HG03139 (cell line): ENCODE measurements at regions not wholly inside any gene's neighbourhood (a gene's known extent, or its start where the extent isn't known, plus 50 kb on each side); places are given as distances from the start of the nearest gene placed in this dataset.

Experiments used
- ATAC-seq: cut with Tn5 transposase; IDR thresholded peaks from one replicate; pipeline ENCODE4 v1.9.1; 2021; ENCODE audit not compliant: unreplicated experiment

DNA sequence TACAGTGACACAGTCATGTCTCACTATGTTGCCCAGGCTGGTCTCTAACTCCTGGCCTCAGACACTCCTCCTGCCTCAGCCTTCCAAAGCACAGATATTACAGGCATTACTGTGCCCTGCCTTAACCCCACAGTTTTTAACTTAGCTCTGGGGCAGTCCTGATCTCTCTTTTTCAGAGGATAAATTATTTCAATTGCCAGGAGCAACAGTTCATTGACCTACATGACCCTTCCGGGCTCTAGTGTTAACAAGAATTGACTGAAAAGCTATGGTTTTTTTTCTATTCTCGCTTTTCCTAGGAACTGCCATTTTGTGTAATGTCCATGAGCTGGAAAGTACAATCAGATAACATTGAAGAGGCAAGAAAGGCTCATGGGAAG, 92.8 kb downstream of the HNRNPLL start:
- ATAC-seq, result no peak

DNA sequence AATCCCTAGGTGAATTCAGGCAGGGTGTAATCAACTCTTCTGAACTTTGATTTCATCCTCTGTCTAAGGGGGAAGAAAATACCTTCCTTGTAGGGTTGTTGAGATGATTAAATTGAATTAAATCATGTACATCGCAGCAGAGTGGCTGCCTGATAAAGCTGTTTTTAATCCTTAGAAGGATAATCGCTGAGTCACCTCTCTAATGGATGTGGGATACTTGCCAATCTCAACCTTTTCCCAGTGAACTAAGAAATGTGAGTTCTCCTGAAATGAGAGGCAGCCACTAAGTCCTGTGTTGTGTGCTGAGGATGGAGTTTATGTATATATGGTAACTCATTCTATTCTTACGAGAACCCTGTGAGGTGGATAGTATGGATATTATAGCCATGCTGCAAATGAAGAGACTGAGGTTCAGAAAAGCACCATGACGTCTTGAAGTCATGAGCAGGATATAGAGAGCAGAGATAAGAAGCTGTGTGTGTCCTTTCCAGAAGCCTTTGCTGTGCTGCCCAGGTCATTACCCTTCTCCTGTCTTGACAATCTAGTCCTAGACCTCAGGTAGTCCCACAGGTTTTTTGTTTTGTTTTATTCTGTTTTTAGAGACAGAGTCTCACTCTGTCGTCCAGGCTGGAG, 93.3 kb downstream of the HNRNPLL start:
- no peak for ATAC-seq

DNA sequence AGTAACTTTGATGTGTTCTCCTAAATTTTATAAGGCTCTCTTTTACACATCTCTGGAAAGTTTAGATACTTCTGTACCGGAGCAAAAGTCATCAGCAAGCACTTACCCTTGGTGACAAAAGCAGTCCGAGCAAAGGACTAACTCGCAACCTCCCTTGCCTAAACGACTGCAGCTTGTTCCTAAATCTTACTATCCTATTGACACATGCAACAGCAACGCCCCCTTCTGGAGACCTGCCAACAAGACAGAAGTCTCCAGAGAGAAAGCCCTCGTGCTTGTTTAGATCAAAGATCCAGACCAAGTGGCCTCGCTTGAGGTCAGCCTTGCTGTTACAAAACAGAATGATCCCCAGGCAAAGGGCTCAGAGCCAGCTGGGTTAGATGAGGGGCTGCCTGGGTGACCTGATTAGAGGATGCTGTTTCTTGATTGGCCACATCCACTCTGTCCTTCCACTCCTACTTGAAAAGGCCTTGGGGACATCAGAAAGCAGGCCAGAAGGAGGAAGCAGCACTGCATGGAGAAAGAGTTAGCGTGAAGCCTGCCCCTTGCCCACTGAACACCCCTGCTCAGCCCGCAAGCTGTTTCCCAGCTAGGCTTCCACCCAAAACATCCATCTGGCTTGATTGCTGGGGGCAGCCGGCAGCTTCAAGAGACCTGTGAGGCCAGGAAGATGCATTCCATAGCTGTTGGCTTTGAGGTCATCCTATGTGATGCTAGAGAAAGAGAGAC, 94.3 kb downstream of the HNRNPLL start:
- no peak for ATAC-seq

DNA sequence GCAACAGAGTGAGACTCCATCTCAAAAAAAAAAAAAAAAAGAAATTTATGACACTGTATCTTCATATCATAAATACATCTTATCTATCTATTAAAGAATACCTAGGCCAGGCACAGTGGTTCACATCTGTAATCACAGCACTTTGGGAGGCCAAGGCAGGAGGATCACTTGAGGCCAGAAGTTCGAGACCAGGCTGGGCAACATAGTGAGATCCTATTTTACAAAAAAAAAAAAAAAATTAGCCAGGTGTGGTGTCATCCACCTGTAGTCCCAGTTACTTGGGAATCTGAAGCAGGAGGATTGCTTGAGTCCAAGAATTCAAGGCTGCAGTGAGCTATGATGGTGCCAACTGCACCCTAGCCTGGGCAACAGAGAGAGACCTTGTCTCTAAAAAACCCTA, 95.0 kb downstream of the HNRNPLL start:
- no peak for ATAC-seq

DNA sequence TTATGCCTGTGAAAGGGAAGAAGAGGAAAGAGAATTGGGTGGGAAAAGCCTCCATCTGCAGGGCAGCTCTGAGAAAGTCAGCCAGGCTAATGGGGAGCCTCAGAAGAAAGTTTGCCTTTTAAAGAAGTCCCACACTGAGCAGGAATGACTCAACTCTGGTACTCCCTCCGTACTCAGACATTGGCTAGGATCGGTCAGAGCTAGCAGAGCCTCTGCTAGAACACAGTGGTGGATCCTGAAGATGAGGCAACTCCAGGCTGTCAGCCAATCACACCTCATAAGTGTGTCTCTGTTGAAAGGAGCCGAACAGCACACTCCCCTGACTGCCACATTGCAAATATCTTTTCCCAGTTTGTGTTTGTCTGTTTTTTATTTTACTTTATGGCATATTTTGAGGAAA, 96.9 kb downstream of the HNRNPLL start:
- no peak for ATAC-seq

DNA sequence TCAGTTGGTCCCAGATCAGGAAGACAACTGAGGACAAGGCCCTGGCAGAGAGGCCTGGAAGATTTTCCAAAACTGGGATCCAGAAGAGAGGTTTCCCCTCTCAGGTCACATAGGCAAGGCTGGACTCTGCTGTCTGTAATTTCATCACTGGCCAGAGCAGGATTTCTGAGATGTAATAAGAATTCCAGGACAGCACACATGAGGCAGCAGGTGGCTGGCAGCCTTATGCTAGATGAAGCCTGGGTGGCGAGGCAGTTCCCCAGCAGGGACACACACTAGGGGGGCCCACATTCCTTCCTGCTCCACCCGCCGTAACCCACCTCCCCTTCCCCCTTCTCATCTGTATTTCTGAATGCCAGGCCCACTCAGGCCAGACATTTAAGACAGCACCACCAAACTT, 98.6 kb downstream of the HNRNPLL start:
- no peak for ATAC-seq

DNA sequence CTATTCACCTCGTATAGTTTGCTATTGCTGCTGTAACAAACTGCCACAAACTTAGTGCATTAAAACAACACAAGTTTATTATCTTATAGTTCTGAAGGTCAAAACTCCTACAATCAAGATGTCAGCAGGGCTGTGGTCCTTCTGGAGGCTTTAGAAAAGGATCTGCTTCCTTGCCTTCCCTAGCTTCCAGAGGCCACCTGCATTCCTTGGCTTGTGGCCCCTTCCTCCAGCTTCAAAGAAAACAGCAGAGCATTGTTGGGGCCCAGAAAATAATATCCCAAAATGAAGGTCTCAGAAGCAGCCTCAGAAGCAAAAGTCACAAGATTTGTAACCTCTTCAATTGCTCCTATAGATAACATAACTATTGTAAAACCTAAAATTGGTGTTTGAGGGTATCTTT, 100.6 kb downstream of the HNRNPLL start:
- no peak for ATAC-seq

DNA sequence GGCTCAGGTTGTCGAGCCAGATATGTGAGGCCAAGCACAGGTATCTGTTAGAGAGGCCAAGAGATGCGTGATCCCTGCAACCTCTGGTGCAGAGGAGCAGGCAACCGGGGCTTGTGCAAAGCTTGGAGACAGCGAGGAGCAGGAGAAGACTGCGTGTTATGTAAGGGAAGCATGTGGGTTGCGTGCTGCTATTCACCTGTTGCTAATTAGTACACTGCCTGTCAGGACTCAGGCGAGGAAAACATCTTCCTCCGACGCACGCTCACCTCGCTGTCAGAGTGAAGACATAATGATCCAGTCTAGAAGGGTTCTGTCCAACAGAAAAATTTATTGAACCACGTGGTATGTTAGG, 102.5 kb downstream of the HNRNPLL start:
- no peak for ATAC-seq

DNA sequence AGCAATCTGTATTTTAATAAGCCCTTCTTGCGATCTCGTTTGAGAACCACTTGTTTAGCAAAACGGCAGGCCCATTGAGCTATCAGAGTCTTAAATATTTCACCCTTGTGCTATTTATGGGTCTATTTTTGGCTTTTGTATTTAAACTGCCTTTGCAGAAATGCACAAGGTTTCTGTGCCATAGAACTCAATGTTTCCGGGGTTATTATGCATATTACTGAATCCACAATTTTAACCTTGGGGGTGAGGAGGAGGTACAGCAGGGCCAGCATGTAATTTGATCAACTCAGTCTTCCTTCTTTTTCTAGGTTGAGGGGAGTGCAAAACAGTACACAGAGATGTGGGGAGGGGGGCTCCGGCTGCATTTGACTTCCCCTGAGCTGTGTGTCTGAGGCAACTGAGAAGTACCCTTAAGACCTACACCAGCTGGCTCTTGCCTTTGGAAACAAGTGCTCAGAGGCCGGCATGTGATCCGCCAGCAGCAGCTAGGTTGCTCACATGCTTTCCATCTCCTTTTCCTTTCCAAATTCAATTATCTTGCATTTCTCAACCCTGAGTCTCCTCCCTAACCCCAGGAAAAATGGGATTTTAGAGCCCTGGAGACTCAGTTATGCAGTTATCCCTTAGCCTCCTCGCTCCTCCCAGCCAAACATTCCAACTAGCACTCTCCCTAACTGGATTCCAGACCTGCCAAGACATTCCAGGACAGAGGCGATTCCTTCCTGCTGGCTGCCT, 103.0 kb downstream of the HNRNPLL start:
- no peak for ATAC-seq

DNA sequence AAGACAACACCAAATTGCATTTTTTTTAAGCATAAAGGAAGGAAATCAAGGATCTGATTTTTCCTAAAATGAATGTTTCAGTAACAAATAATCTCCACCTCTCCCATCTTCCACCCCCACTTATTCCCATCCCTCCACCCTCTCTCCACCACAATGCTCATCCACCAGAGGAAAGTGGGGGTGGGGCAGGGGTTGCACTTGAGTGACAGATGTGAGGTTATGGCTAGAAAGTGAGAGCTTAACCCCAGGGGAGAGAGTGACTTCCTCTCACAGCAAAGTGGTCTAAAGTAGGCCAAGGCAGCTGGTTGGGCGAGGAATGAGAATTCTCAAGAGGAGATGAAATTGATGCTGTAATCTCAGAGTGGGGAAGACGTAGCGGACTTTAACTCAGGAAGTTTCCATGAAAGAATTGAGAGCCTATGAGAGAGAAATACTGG, 104.7 kb downstream of the HNRNPLL start:
- ATAC-seq, result peak; percentile 71

DNA sequence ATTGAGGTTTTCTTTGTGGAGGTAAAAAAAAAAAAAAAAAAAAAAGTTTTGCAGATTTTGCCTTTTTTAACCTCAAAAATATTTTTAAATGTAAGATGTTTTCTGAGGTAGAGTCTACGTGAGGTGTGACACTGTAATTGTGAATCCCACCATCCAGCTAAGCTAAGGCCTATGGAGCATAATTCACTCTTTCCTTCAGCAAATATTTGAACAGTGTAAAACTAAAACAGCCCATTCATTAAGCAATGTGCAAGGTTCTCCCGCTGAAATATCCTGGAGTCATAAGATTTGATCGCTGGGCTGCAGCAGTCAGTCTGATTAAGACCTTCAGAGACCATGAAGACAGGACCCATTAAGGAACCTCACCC, 105.1 kb downstream of the HNRNPLL start:
- no peak for ATAC-seq

DNA sequence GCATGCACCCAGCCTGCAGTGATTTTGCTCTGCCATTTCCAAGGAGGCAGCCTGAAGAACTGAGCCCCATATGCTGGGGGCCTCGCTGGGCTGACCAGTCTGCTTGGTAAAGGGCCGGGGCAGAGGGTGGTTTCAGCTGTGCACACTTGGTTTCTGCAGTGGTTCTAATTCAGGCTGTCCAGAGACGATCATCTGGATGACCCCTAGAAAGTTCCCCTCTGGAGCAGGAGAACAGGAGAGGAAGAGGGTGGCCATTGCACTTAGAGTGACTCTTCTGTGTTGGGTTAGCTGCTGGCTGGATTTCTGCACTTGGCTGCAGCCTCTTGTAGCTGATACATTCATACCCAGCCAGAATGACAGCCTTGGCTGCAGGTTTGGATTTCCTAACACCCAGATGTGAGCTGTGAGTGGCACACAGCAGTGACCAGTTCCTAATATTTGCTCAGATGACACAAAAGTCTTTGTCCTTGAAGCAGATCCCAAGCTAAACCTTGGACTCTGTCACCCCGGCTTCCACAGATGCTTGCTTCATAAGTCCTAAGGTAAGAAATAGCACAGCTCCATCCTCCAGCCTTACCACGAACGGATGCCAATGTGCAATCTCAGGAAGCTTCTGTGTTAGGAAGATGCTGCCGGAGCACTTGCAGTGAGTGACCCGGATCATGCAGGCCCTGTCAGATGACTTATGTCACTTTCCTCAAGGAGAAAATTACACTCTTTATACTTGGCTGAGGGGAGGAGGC, 105.6 kb downstream of the HNRNPLL start:
- ATAC-seq, result no peak

DNA sequence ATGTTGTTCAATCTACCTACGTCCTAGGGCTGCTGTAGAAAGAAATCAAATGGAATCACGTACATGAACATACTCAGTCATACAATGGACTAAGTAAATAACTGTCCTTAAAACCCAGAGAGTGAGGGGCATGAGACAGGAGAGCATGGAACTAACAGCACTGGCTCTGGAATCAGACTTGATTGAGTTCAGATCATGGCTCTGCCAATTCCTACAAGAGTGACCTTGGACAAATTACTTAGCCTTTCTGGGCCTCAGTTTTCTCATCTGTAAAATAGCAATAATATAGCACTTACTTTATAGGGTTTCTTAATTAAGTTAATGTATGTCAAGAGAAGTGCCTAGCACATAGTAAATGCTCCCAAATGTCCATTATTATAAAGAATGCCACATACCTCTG, 106.8 kb downstream of the HNRNPLL start:
- ATAC-seq, result no peak

DNA sequence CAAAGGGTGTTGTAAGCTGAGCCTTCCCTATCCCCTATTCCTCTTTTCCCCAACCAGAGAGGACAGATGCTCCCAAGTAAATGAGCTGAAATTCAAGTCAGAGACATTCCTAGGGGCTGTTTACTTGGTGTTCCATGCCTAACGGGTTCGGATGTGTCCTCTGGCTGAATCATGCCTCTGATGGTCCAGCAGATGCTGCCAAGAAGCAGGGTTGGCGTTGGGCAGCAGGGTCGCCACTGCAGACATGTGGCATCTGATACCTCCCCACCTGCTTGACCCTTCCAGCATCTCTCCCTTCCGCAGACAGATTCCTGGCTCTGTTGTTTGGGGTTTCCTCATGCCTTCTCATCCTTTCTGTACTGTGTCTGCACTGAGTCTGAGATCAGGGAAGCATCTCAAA, 108.3 kb downstream of the HNRNPLL start:
- no peak for ATAC-seq

DNA sequence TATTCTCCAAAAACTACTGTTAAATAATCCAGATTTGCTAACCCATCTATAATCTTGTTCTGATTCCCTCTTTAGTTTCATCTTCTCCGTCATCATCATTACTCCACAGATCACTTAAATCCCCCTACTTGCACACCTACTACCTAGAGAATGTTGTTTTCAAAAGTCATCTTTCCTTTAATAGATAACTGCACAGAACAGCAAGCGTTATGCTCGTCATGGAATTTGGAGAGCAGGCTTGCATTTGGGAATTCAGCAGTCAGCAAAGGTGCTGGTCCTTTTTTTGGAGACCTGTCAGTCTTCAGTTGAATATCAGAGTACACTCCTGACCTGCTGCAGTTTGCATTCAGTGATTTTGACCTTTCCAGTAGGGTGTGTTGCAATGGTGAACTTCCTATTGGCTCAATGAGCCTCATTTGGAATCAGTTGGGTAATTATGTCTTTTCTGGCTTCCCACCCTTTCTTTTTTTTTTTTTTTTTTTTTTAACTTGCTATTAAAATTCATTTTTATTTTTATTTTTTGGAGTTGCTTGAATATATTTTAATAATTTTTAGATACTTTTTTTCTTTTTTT, 110.6 kb downstream of the HNRNPLL start:
- ATAC-seq, result no peak

DNA sequence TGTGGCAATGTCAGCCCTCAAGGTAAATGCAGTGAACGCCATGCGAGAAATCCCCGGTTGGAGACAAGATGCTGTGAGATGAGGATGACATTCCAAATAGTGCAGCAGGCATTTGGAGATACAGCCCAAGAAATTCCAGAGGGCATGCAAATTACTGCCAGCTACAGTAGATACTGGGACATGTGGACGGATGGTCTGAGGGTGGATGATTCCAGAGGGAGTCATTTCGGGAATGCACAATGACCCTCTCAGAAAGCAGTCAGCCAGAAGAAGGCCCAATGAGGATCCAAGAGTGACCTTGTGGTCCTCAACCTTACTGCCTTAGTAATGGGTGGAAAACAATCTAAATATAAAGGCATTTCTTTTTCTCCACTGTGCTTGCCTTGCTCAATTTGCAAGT, 111.3 kb downstream of the HNRNPLL start:
- ATAC-seq, result no peak

DNA sequence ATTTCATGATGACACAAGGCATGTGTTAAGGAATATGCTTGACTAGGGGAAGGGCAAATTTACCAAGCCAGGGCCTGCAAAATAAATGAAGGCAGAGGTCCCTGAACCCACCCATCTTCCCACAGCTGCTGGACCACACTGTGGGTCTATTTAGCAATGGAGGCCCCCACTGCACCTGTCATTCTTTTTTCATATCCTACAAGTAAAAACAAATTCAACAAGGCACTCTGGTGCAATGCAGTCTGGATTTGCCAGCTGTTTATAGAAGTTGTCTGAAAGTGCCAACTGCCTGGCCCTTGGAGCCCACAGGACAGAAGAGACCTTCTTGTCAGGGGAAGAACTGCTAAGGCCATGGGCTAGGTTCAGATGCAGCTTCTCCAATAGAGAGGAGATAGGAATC, 112.8 kb upstream of the ATL2 start:
- ATAC-seq, result no peak

DNA sequence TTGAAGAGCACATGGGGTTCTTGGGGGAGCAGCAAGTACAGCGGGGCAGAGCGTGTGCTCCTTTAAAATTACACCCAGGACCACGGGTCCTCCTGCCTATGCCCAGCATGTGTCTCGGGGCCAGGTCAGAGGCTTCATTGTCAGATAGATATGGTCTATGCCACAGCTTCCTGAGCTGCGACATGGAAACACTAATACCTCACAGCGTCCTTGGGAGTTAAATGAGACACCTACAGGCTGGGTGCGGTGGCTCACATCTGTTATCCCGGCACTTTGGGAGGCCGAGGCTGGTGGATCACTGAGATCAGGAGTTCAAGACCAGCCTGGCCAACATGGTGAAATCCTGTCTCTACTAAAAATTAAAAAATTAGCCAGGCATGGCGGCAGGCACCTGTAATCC, 110.8 kb upstream of the ATL2 start:
- ATAC-seq, result no peak

DNA sequence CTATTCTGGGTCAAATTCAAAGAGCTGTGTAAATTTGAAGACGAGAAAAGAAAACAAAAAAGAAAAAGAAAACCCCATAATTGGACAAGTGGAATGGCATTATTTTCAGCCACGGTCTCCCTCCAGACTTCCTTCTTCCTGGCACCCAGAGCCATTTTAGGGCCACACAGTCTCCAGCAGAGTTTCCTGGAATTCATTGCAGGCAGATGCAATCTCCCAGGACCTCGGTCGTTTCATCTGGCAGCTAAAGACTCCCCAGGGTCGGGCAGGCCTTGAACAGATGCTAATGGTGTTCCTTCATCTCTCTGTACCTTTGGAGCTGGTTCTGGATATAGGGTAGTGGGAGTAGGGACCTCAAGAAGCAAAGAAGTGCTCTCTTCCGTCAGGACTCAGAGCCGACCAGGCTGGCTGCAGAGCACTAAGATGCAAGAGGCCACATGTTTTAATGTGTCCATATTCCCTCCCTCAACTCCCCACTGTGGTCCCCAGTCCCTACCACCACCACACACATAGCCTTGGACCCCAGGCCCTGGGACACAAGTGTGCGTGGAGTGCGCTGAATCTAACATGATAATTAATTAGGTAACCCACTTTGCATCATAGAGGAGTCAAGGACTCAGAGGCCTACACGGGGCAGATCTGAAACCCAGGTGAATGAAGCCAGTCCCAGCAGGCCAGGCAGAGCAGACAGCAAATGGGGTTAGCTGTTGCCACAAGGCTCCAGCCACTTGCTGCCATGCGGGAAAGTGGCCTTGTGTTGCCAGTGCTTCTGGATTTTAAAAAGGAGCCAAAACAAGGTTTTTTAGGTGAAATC, 109.3 kb upstream of the ATL2 start:
- ATAC-seq, result no peak

DNA sequence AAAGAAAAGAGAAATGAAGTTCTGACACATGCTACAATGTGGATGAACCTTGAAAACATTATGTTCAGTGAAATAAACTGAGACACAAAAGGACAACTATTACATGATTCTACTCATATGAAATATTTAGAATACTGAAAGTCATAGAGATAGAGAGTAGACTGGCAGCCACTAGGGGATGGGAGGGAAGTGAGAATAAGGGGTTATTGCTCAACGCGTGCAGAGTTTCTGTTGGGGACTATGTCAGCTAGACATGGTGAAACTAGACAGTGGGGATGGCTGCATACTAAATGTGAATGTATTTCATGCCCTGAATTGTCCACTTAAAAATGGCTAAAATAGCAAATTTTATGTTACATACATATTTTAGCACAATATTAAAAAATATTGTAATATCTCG, 108.7 kb upstream of the ATL2 start:
- ATAC-seq, result no peak

DNA sequence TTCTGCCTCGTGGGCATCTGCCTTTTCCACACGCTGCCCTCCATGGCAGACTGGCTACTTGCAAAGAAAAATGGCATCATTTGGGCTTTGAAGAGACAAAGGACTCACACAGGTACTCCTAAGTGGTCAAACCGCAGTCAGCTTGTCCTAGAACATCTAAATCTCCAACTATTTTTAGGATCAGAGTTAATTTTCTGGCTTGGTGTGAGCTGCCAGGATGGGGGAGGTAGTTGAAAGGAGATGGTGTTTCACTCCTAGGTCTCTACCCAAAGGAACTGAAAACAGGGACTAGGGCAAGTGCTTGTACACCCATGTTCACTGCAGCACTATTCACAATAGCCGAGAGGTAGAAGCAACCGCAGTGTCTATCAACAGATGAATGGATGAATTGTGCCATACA, 107.9 kb upstream of the ATL2 start:
- no peak for ATAC-seq
